ENCODE measurements at regions not wholly inside any gene's neighbourhood (a gene's known extent, or its start where the extent isn't known, plus 50 kb on each side); places are given as distances from the start of the nearest gene placed in this dataset.

- TF ChIP-seq FOS (IDR thresholded peaks at IDR 0.05; ENCODE audit: borderline replicate concordance, insufficient read depth, low read length) (no peak), POLR2A (IDR thresholded peaks at IDR 0.05; ENCODE audit: low read depth, low read length) (no peak)
- TF ChIP-seq, protein P1, sequence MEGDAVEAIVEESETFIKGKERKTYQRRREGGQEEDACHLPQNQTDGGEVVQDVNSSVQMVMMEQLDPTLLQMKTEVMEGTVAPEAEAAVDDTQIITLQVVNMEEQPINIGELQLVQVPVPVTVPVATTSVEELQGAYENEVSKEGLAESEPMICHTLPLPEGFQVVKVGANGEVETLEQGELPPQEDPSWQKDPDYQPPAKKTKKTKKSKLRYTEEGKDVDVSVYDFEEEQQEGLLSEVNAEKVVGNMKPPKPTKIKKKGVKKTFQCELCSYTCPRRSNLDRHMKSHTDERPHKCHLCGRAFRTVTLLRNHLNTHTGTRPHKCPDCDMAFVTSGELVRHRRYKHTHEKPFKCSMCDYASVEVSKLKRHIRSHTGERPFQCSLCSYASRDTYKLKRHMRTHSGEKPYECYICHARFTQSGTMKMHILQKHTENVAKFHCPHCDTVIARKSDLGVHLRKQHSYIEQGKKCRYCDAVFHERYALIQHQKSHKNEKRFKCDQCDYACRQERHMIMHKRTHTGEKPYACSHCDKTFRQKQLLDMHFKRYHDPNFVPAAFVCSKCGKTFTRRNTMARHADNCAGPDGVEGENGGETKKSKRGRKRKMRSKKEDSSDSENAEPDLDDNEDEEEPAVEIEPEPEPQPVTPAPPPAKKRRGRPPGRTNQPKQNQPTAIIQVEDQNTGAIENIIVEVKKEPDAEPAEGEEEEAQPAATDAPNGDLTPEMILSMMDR (IDR thresholded peaks at IDR 0.05; ENCODE audit: extremely low read depth in 1 of 2, insufficient read depth in 1 of 2, low read depth in 1 of 2, low read length in 2 of 2) = no peak
Observed at GRCh38 chr9:1707291-1707690, 307.9 kb upstream of the SMARCA2 start.

Measured in endothelial cell of umbilical vein (primary cell).